ENCODE measurements at regions not wholly inside any gene's neighbourhood (a gene's known extent, or its start where the extent isn't known, plus 50 kb on each side); places are given as distances from the start of the nearest gene placed in this dataset.
A peak's percentile ranks its signal among the peaks of the same experiment; 100 is the strongest.

GRCh38 chr3:168212664-168213285 lies 117.1 kb upstream of the GOLIM4 start:
- intact Hi-C loops (cut with DNase I, micrococcal nuclease) = loop anchor here (5.0 to 10.0 kb wide), 2 partner anchors 632 to 635 kb away; no protein-coding TSS in a partner anchor
- Histone ChIP-seq H3K9me3 (no peaks in the 10 kb centered on the region), H3K4me1 (ENCODE audit: low read depth) (no peaks in the 10 kb centered on the region), H3K4me3 (no peak overlapping the region), H3K36me3 (ENCODE audit: low read depth) (no peaks in the 10 kb centered on the region)
- TF ChIP-seq, protein P1, sequence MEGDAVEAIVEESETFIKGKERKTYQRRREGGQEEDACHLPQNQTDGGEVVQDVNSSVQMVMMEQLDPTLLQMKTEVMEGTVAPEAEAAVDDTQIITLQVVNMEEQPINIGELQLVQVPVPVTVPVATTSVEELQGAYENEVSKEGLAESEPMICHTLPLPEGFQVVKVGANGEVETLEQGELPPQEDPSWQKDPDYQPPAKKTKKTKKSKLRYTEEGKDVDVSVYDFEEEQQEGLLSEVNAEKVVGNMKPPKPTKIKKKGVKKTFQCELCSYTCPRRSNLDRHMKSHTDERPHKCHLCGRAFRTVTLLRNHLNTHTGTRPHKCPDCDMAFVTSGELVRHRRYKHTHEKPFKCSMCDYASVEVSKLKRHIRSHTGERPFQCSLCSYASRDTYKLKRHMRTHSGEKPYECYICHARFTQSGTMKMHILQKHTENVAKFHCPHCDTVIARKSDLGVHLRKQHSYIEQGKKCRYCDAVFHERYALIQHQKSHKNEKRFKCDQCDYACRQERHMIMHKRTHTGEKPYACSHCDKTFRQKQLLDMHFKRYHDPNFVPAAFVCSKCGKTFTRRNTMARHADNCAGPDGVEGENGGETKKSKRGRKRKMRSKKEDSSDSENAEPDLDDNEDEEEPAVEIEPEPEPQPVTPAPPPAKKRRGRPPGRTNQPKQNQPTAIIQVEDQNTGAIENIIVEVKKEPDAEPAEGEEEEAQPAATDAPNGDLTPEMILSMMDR (IDR thresholded peaks at IDR 0.05) = no peak
- ATAC-seq (no peak), DNase-seq (no peak)

DNA sequence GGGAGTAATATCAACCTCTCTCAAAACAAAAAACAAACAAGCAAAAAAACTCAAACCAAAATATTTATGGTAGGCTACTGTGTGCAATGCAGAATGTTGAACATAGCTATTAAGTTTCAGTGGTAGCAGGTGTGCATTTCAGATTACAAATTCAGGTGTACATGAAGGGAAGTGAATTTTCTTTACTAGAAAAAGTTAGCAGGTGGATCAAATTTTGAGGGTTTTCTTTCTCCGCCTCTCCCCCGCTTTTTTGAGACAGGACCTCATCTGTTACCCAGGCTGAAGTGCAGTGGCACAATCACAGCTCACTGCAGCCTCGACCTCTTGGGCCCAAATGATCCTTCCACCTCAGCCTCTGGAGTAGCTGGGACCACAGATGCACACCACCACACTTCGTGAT lies 109.7 kb upstream of the GOLIM4 start:
- TF ChIP-seq, protein P1 (IDR thresholded peaks at IDR 0.05) = no peak
- ATAC-seq (no peak), DNase-seq (no peak)
- Histone ChIP-seq H3K4me3 (no peak overlapping the region), H3K4me1 (ENCODE audit: low read depth) (no peaks in the 10 kb centered on the region), H3K36me3 (ENCODE audit: low read depth) (no peaks in the 10 kb centered on the region), H3K9me3 (no peaks in the 10 kb centered on the region)
- intact Hi-C loops (cut with DNase I, micrococcal nuclease) = no loop called here

DNA sequence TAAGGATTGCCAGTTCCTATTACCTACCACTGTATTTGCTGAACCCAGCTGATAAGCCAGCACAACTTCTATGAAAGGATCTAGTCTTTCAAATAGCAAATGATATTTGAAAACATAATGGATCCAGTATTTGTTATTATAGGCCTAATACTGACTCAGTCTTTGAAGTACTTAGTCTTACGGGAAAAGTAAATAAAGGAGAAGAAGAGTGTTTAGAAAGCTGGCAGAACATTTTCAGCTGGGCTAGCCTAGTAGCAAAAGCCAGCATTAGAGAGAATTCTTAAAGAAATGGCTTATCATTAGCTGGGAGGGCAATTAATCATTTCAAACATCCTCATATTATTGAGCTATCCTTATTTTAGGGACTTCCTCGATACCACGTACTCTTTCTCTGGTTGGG lies 101.4 kb upstream of the GOLIM4 start:
- no peak for DNase-seq
- no peak for ATAC-seq
- no peaks in the 10 kb centered on the region for H3K4me1 ChIP-seq (ENCODE audit: low read depth)
- intact Hi-C loops (cut with DNase I, micrococcal nuclease) = no loop called here
- no peaks in the 10 kb centered on the region for H3K36me3 ChIP-seq (ENCODE audit: low read depth)
- no peaks in the 10 kb centered on the region for H3K9me3 ChIP-seq
- TF ChIP-seq, protein P1 (IDR thresholded peaks at IDR 0.05) = no peak
- no peak overlapping the region for H3K4me3 ChIP-seq

- Histone ChIP-seq H3K4me1 (ENCODE audit: low read depth) (no peaks in the 10 kb centered on the region), H3K36me3 (ENCODE audit: low read depth) (no peaks in the 10 kb centered on the region), H3K4me3 (no peak overlapping the region), H3K9me3 (no peaks in the 10 kb centered on the region)
- DNase-seq (no peak), ATAC-seq (peak; percentile 48)
- TF ChIP-seq, protein P1 (IDR thresholded peaks at IDR 0.05) = no peak
- intact Hi-C loops (cut with DNase I, micrococcal nuclease) = no loop called here
Measured at GRCh38 chr3:168191856-168192255, 96.1 kb upstream of the GOLIM4 start.

GRCh38 chr3:168187233-168187632 lies 91.5 kb upstream of the GOLIM4 start:
- H3K4me3 ChIP-seq = no peak overlapping the region
- no peaks in the 10 kb centered on the region for H3K36me3 ChIP-seq (ENCODE audit: low read depth)
- intact Hi-C loops (cut with DNase I, micrococcal nuclease) = no loop called here
- ATAC-seq (no peak), DNase-seq (no peak)
- H3K4me1 ChIP-seq (ENCODE audit: low read depth) = no peaks in the 10 kb centered on the region
- no peaks in the 10 kb centered on the region for H3K9me3 ChIP-seq
- TF ChIP-seq, protein P1 (IDR thresholded peaks at IDR 0.05) = no peak
